Gastrocnemius medialis (tissue), 4 donors: ENCODE measurements at regions not wholly inside any gene's neighbourhood (a gene's known extent, or its start where the extent isn't known, plus 50 kb on each side); places are given as distances from the start of the nearest gene placed in this dataset.

Experiments
- ATAC-seq, 2 donors: fragments of 150-250 bp; one replicate each; pipeline ENCODE4 v1.9.1; 2016
- DNase-seq, 2 donors: peaks; one replicate each; pipeline ENCODE4 v3.0.0-alpha.2; 2019
- H3K27ac ChIP-seq, 4 donors: fragments of 200-600 bp; sonication (generic); 1 replicate in 1 of 4; 2 replicates in 3 of 4; pipeline ENCODE4 v1.5.1; 2016 to 2018; ENCODE audit warnings: mild to moderate bottlenecking in 2 of 4, moderate library complexity in 1 of 4
- H3K27me3 ChIP-seq, 3 donors: fragments of 200-600 bp; sonication (generic) in 2 of 3; 1 replicate in 1 of 3; 2 replicates in 2 of 3; pipeline versions ENCODE4 v1.5.1 to v1.6.0; 2016 to 2019; ENCODE audit warnings: mild to moderate bottlenecking in 1 of 3, moderate library complexity in 1 of 3
- H3K36me3 ChIP-seq, 2 donors: fragments of 200-600 bp; sonication (generic) in 1 of 2; one replicate each; pipeline ENCODE4 v1.5.1; 2017 to 2018
- H3K4me1 ChIP-seq, 2 donors: fragments of 200-600 bp; sonication (generic) in 1 of 2; one replicate each; pipeline ENCODE4 v1.5.1; 2016 to 2017; ENCODE audit warnings: mild to moderate bottlenecking in 2 of 2
- H3K4me3 ChIP-seq, 4 donors: fragments of 200-600 bp; sonication (generic) in 3 of 4; 1 replicate in 1 of 4; 2 replicates in 3 of 4; pipeline ENCODE4 v1.5.1; 2016 to 2019; ENCODE audit warnings: mild to moderate bottlenecking in 2 of 4
- H3K9me3 ChIP-seq, 3 donors: fragments of 200-600 bp; sonication (generic) in 2 of 3; 1 replicate in 1 of 3; 2 replicates in 2 of 3; pipeline ENCODE4 v1.5.1; 2016 to 2019
- CTCF ChIP-seq, 5 experiments: fragments of 450-650 bp in 3 of 5; fragments of 200-600 bp in 2 of 5; sonication (generic) in 2 of 5; IDR thresholded peaks in 4 of 5; conservative IDR thresholded peaks in 1 of 5; 1 replicate in 4 of 5; 2 replicates in 1 of 5; pipeline ENCODE4 v1.5.1; 2016 to 2019; ENCODE audit warnings: antibody characterized with exemption in 5 of 5, mild to moderate bottlenecking in 3 of 5, moderate library complexity in 3 of 5
- POLR2A ChIP-seq, 2 donors: fragments of 450-650 bp; IDR thresholded peaks; one replicate each; pipeline ENCODE4 v1.6.1; 2017; ENCODE audit warnings: antibody characterized with exemption in 2 of 2, mild to moderate bottlenecking in 2 of 2, moderate library complexity in 2 of 2
- in situ Hi-C, 4 donors: fragments of 200-750 bp; cut with MboI; loops; one replicate each; pipeline versions ENCODE4 v1.15.0 to v1.8.0; 2017; ENCODE audit warnings: low sequenced_read_pairs in 4 of 4
- intact Hi-C: fragments of 100-400 bp; cut with DNase I; formaldehyde crosslinking; loops from one replicate; pipeline ENCODE4 v1.15.1; 2023; ENCODE audit warnings: low total_unique reads

GRCh38 chr17:72296456-72296855 is 175.6 kb downstream of the SOX9 start:
- ATAC-seq (no peak), DNase-seq (no peak)
- no peak overlapping the region for H3K27ac ChIP-seq
- no peaks in the 10 kb centered on the region for H3K36me3 ChIP-seq
- H3K4me1 ChIP-seq = no peaks in the 10 kb centered on the region
- no peaks in the 10 kb centered on the region for H3K9me3 ChIP-seq
- TF ChIP-seq CTCF (IDR thresholded peaks at IDR 0.05 in 4 of 5, conservative IDR thresholded peaks at IDR 0.05 in 1 of 5) (no peak), POLR2A (IDR thresholded peaks at IDR 0.05) (no peak)
- in situ Hi-C loops (no loop called here), intact Hi-C loops (no loop called here)
- peaks cover 0 to 2% (median 0%) of the 10 kb centered on the region in 3 donors for H3K27me3 ChIP-seq
- no peak overlapping the region for H3K4me3 ChIP-seq

- Histone ChIP-seq H3K36me3 (no peaks in the 10 kb centered on the region), H3K27ac (no peak overlapping the region), H3K9me3 (no peaks in the 10 kb centered on the region), H3K4me1 (no peaks in the 10 kb centered on the region), H3K27me3 (peaks cover 0 to 2% (median 0%) of the 10 kb centered on the region in 3 donors), H3K4me3 (no peak overlapping the region)
- no peak for TF ChIP-seq CTCF (IDR thresholded peaks at IDR 0.05 in 4 of 5, conservative IDR thresholded peaks at IDR 0.05 in 1 of 5)
- TF ChIP-seq POLR2A (IDR thresholded peaks at IDR 0.05) = no peak
- intact Hi-C loops = no loop called here
- DNase-seq (peak; percentile 10 to 44), ATAC-seq (peak; percentile 62 to 64)
- in situ Hi-C loops = no loop called here
Observed at GRCh38 chr17:72297326-72298115, 176.7 kb downstream of the SOX9 start.

- Histone ChIP-seq H3K36me3 (no peaks in the 10 kb centered on the region), H3K27ac (no peak overlapping the region), H3K27me3 (peaks cover 0 to 2% (median 0%) of the 10 kb centered on the region in 3 donors), H3K4me1 (no peaks in the 10 kb centered on the region), H3K4me3 (no peak overlapping the region), H3K9me3 (no peaks in the 10 kb centered on the region)
- DNase-seq = no peak
- in situ Hi-C loops = no loop called here
- no peak for TF ChIP-seq POLR2A (IDR thresholded peaks at IDR 0.05)
- no peak for TF ChIP-seq CTCF (IDR thresholded peaks at IDR 0.05 in 4 of 5, conservative IDR thresholded peaks at IDR 0.05 in 1 of 5)
- intact Hi-C loops = no loop called here
- ATAC-seq = no peak
Observed at GRCh38 chr17:72299100-72299499, 178.3 kb downstream of the SOX9 start.

GRCh38 chr17:72299592-72299991 is 178.8 kb downstream of the SOX9 start:
- H3K36me3 ChIP-seq = no peaks in the 10 kb centered on the region
- no peak overlapping the region for H3K27ac ChIP-seq
- intact Hi-C loops = no loop called here
- TF ChIP-seq CTCF (IDR thresholded peaks at IDR 0.05 in 4 of 5, conservative IDR thresholded peaks at IDR 0.05 in 1 of 5) = no peak
- no peak for TF ChIP-seq POLR2A (IDR thresholded peaks at IDR 0.05)
- ATAC-seq (no peak), DNase-seq (no peak)
- H3K4me1 ChIP-seq = no peaks in the 10 kb centered on the region
- in situ Hi-C loops = no loop called here
- no peaks in the 10 kb centered on the region for H3K9me3 ChIP-seq
- peaks cover 0 to 2% (median 0%) of the 10 kb centered on the region in 3 donors for H3K27me3 ChIP-seq
- H3K4me3 ChIP-seq = no peak overlapping the region
